ENCODE measurements at regions not wholly inside any gene's neighbourhood (a gene's known extent, or its start where the extent isn't known, plus 50 kb on each side); places are given as distances from the start of the nearest gene placed in this dataset.

DNA sequence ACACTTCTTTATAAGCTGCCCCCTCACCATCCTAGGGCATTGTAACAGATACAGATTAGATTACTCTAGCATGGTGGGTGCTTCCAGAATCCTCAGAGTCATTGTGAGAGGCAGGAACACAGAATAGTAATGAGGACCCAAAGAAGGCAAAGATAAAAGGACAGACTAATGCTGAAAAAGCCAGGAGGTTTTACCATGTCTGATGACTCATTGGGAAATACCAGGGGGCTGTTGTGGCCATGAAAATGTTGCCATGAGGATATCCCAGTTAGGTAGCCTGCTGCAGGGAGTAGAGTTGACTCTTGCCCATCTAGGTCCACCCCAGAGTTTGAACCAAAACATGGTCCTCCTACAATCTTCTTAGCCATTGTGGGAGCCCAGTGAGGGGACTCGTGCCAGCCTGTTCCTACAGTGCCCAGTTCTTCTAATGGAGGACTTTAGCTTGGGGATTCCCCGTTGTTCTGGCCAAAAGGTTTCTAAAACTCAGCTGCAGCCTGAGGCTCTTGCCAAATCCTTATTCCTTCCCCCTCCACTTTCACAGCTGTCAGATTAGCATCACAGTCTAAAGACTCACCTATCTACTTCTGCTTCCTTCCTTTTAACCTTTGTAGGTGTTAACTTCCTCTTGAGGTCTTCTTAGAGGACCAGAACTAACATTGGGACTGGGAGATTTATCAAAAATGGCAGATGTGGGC is 586.0 kb upstream of the AADAT start:
- no peak for DNase-seq (ENCODE audit: low read depth)
- H3K4me3 ChIP-seq (ENCODE audit: low read depth, low read length) = no peak overlapping the region
- TF ChIP-seq CTCF (IDR thresholded peaks at IDR 0.05; ENCODE audit: control insufficient read depth, extremely low read depth, insufficient read depth) = no peak

DNA sequence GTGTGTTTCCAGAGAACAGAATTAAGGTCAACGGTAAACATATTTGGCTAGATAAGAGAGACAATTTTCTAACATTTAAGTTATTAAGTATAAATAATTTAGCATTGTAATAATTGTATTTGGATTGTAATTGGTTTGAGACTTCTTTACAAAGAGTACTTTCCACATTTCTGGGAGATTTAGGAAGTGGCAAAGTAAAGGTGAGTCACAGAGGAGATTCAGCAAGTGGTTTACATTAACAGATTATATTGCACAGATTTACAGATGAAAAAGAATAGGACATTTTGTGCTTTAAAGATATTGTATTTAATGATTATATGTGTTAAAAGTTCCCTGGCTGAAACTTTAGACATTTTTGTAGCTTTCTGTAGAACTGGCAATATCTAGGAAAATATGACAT is 584.4 kb upstream of the AADAT start:
- no peak overlapping the region for H3K4me3 ChIP-seq (ENCODE audit: low read depth, low read length)
- DNase-seq (ENCODE audit: low read depth) = no peak
- TF ChIP-seq CTCF (IDR thresholded peaks at IDR 0.05; ENCODE audit: control insufficient read depth, extremely low read depth, insufficient read depth) = no peak

DNA sequence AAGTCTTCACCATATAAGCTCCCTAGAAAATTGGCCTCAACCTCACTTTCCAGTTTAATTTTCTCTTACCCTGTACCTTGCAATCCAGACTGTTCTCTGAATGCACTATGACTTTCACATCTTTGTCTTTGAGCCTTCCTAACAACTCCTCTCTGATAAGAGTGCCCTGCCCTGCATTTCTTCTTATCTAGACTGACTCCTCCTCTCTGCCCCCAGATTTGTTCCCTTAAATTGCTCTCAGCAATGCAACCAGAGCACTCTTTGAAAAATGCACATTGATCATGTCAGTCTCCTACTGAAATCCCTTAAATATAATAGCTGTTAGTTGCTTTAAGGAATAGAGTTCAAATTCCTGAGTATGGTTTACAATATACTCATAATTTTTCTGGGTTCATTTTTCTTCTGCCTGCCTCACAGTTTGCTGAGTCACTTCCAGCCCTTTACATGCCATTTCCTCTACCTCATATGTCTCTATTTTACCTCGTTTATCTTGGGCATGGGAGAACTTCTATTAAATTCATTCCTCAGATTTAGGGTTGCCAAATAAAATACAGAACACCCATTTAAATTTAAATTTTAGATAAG is 582.7 kb upstream of the AADAT start:
- no peak for DNase-seq (ENCODE audit: low read depth)
- no peak overlapping the region for H3K4me3 ChIP-seq (ENCODE audit: low read depth, low read length)
- TF ChIP-seq CTCF (IDR thresholded peaks at IDR 0.05; ENCODE audit: control insufficient read depth, extremely low read depth, insufficient read depth) = no peak

GRCh38 chr4:170671171-170671570 is 581.4 kb upstream of the AADAT start:
- no peak overlapping the region for H3K4me3 ChIP-seq (ENCODE audit: low read depth, low read length)
- no peak for DNase-seq (ENCODE audit: low read depth)
- TF ChIP-seq CTCF (IDR thresholded peaks at IDR 0.05; ENCODE audit: control insufficient read depth, extremely low read depth, insufficient read depth) = no peak

DNA sequence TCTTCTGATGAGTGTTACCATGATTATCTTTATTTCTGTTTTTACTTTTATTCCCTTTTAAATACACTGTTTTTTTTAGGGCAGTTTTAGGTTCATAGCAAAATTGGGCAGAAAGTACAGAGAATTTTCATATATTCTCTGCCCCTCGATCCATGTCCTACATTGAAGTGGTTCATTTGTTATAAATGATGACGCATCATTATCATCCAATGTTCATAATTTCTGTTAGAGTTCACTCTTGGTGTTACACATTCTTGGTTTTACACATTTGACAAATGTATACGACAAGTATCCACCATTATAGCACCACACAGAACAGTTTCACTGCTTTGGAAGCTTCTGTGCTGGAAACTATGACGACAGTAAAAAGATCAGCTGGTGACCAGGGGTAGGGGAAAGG is 578.1 kb upstream of the AADAT start:
- TF ChIP-seq CTCF (IDR thresholded peaks at IDR 0.05; ENCODE audit: control insufficient read depth, extremely low read depth, insufficient read depth) = no peak
- H3K4me3 ChIP-seq (ENCODE audit: low read depth, low read length) = no peak overlapping the region
- no peak for DNase-seq (ENCODE audit: low read depth)

- H3K4me3 ChIP-seq (ENCODE audit: low read depth, low read length) = no peak overlapping the region
- no peak for TF ChIP-seq CTCF (IDR thresholded peaks at IDR 0.05; ENCODE audit: control insufficient read depth, extremely low read depth, insufficient read depth)
- DNase-seq (ENCODE audit: low read depth) = no peak
These were observed 577.2 kb upstream of the AADAT start for GRCh38 chr4:170666909-170667308.

DNA sequence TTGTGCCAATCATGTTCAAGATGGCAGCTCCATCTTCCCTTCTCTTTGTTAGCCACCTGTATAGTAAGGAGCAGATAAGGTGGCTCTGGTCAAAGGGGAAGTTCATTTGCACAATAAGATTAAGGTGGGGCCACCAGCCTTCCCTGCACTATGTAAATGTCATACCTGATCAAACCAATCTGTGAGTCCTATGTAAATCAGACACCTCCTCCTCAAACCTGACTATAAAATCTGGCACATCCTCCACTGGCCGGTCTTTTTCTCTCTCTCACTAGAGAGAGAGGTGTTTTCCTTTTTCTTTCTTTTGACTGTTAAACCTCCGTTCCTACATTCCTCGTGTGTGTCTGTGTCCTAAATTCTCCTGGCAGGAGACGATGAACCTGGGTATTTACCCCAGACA is 572.5 kb upstream of the AADAT start:
- no peak overlapping the region for H3K4me3 ChIP-seq (ENCODE audit: low read depth, low read length)
- DNase-seq (ENCODE audit: low read depth) = no peak
- no peak for TF ChIP-seq CTCF (IDR thresholded peaks at IDR 0.05; ENCODE audit: control insufficient read depth, extremely low read depth, insufficient read depth)

All from LNCaP clone FGC (cell line).